Spleen (tissue), 11 donors: ENCODE measurements at regions not wholly inside any gene's neighbourhood (a gene's known extent, or its start where the extent isn't known, plus 50 kb on each side); places are given as distances from the start of the nearest gene placed in this dataset.

Source experiments
- DNase-seq: peaks from one replicate; pipeline ENCODE4 v3.0.0-alpha.2; 2020
- H3K27ac ChIP-seq, 8 donors: fragments of 200-600 bp; sonication (generic) in 7 of 8; 1 replicate in 4 of 8; 2 replicates in 4 of 8; pipeline versions ENCODE4 v1.5.0 to v1.8.0; 2016 to 2021; ENCODE audit warnings: inconsistent platforms in 4 of 8, mild to moderate bottlenecking in 4 of 8, moderate library complexity in 1 of 8
- H3K27me3 ChIP-seq, 7 donors: fragments of 200-600 bp; sonication (generic) in 6 of 7; replicated peaks in 1 of 7; 1 replicate in 4 of 7; 2 replicates in 3 of 7; pipeline versions ENCODE4 v1.5.0 to v1.8.0; 2016 to 2021; ENCODE audit warnings: inconsistent platforms in 3 of 7, mild to moderate bottlenecking in 1 of 7
- H3K36me3 ChIP-seq, 6 donors: fragments of 200-600 bp; sonication (generic) in 5 of 6; 1 replicate in 4 of 6; 2 replicates in 2 of 6; pipeline versions ENCODE4 v1.5.0 to v1.8.0; 2016 to 2021; ENCODE audit warnings: inconsistent platforms in 2 of 6
- H3K4me1 ChIP-seq, 6 donors: fragments of 200-600 bp; sonication (generic) in 5 of 6; 1 replicate in 3 of 6; 2 replicates in 3 of 6; pipeline versions ENCODE4 v1.5.0 to v1.8.0; 2016 to 2021; ENCODE audit warnings: inconsistent platforms in 3 of 6
- H3K4me3 ChIP-seq, 8 donors: fragments of 200-600 bp; sonication (generic) in 7 of 8; 1 replicate in 4 of 8; 2 replicates in 4 of 8; pipeline versions ENCODE4 v1.5.0 to v1.8.0; 2016 to 2021; ENCODE audit warnings: inconsistent platforms in 4 of 8, mild to moderate bottlenecking in 4 of 8, moderate library complexity in 2 of 8
- H3K9me3 ChIP-seq, 8 donors: fragments of 200-600 bp; sonication (generic) in 7 of 8; 1 replicate in 4 of 8; 2 replicates in 4 of 8; pipeline versions ENCODE4 v1.5.0 to v1.8.0; 2016 to 2021; ENCODE audit warnings: inconsistent platforms in 4 of 8
- CTCF ChIP-seq, 11 experiments: fragments of 200-600 bp in 7 of 11; fragments of 450-650 bp in 4 of 11; sonication (generic) in 4 of 11; IDR thresholded peaks in 8 of 11; conservative IDR thresholded peaks in 3 of 11; 1 replicate in 7 of 11; 2 replicates in 4 of 11; pipeline versions ENCODE4 v1.4.0 to v1.8.0; 2016 to 2021; ENCODE audit warnings: antibody characterized with exemption in 11 of 11, inconsistent platforms in 4 of 11, mild to moderate bottlenecking in 1 of 11
- POLR2A ChIP-seq, 3 donors: fragments of 450-650 bp; IDR thresholded peaks; one replicate each; pipeline ENCODE4 v1.5.1; 2017; ENCODE audit warnings: antibody characterized with exemption in 3 of 3, mild to moderate bottlenecking in 1 of 3
- POLR2AphosphoS5 ChIP-seq, 3 donors: sonication (generic); formaldehyde crosslinking; IDR thresholded peaks; one replicate each; pipeline ENCODE4 v1.5.1; 2017; ENCODE audit warnings: antibody characterized with exemption in 3 of 3
- WGBS, 5 donors: extraction: QIAGEN DNeasy Blood & Tissue Kit in 3 of 5; methylation state at CpG; one replicate each; pipeline versions ENCODE4 v1.1.5 to v1.1.7; 2013 to 2018; 5-methylcytosine and 5-hydroxymethylcytosine counted together
- intact Hi-C: fragments of 100-400 bp; cut with DNase I; formaldehyde crosslinking; loops from one replicate; pipeline ENCODE4 v1.15.0; 2023; ENCODE audit warnings: low total_unique reads
- donor health status: healthy with polysubstance abuse.
- donor health status: DM: no; HTN: no; CAD: no; lungs with moderate emphysema.
- donor health status: DM: no; HTN: no; CAD: no.
- donor health status: Bipolar disorder and iron deficiency.
- donor health status: healthy.
- donor health status: DM: no; HTN: no; CAD: no.
- donor health status: DM: yes; HTN: yes; CAD: no.

GRCh38 chr14:87847216-87847755 is 145.7 kb downstream of the GALC start:
- TF ChIP-seq POLR2A (IDR thresholded peaks at IDR 0.05) (no peak), CTCF (IDR thresholded peaks at IDR 0.05 in 8 of 11, conservative IDR thresholded peaks at IDR 0.05 in 3 of 11) (no peak), POLR2AphosphoS5 (IDR thresholded peaks at IDR 0.05) (no peak)
- no peaks in the 10 kb centered on the region for H3K27me3 ChIP-seq
- no peaks in the 10 kb centered on the region for H3K4me1 ChIP-seq
- WGBS, 5 donors: 67 to 84% (median 77%) methylated on average over 4 of the region's 4 CpGs
- H3K36me3 ChIP-seq: no peaks in the 10 kb centered on the region
- DNase-seq: no peak
- no peak overlapping the region for H3K4me3 ChIP-seq
- H3K9me3 ChIP-seq: no peaks in the 10 kb centered on the region
- no peak overlapping the region for H3K27ac ChIP-seq
- intact Hi-C loops: no loop called here

- H3K36me3 ChIP-seq: no peaks in the 10 kb centered on the region
- TF ChIP-seq CTCF (IDR thresholded peaks at IDR 0.05 in 8 of 11, conservative IDR thresholded peaks at IDR 0.05 in 3 of 11) (no peak), POLR2AphosphoS5 (IDR thresholded peaks at IDR 0.05) (no peak), POLR2A (IDR thresholded peaks at IDR 0.05) (no peak)
- no peaks in the 10 kb centered on the region for H3K4me1 ChIP-seq
- DNase-seq: no peak
- 85 to 93% (median 89%) methylated on average over 2 of the region's 2 CpGs for WGBS, 5 donors
- no peak overlapping the region for H3K27ac ChIP-seq
- intact Hi-C loops: no loop called here
- H3K4me3 ChIP-seq: no peak overlapping the region
- H3K9me3 ChIP-seq: no peaks in the 10 kb centered on the region
- H3K27me3 ChIP-seq: no peaks in the 10 kb centered on the region
Measured at GRCh38 chr14:87840906-87841305, 152.1 kb downstream of the GALC start.

GRCh38 chr14:87838931-87839330 is 154.1 kb downstream of the GALC start:
- Histone ChIP-seq H3K27ac (no peak overlapping the region), H3K27me3 (no peaks in the 10 kb centered on the region), H3K4me3 (no peak overlapping the region), H3K36me3 (no peaks in the 10 kb centered on the region), H3K9me3 (no peaks in the 10 kb centered on the region), H3K4me1 (no peaks in the 10 kb centered on the region)
- WGBS, 5 donors: 84 to 95% (median 90%) methylated on average over 2 of the region's 2 CpGs
- TF ChIP-seq POLR2AphosphoS5 (IDR thresholded peaks at IDR 0.05) (no peak), POLR2A (IDR thresholded peaks at IDR 0.05) (no peak), CTCF (IDR thresholded peaks at IDR 0.05 in 8 of 11, conservative IDR thresholded peaks at IDR 0.05 in 3 of 11) (no peak)
- intact Hi-C loops: no loop called here
- no peak for DNase-seq

GRCh38 chr14:87837296-87837695 is 155.7 kb downstream of the GALC start:
- 36 to 64% (median 61%) methylated on average over 1 of the region's 1 CpG for WGBS, 5 donors

More at GRCh38 chr14:87837296-87837695, 155.7 kb downstream of the GALC start:
- no peak for DNase-seq
- H3K27ac ChIP-seq: no peak overlapping the region
- TF ChIP-seq CTCF (IDR thresholded peaks at IDR 0.05 in 8 of 11, conservative IDR thresholded peaks at IDR 0.05 in 3 of 11): no peak
- TF ChIP-seq POLR2A (IDR thresholded peaks at IDR 0.05): no peak
- TF ChIP-seq POLR2AphosphoS5 (IDR thresholded peaks at IDR 0.05): no peak
- H3K4me3 ChIP-seq: no peak overlapping the region
- no peaks in the 10 kb centered on the region for H3K9me3 ChIP-seq
- intact Hi-C loops: no loop called here
- no peaks in the 10 kb centered on the region for H3K36me3 ChIP-seq
- H3K4me1 ChIP-seq: no peaks in the 10 kb centered on the region
- no peaks in the 10 kb centered on the region for H3K27me3 ChIP-seq
